SK-N-SH treated with all-trans-retinoic acid at 6 μM for 48 hours (cell line): ENCODE measurements at regions not wholly inside any gene's neighbourhood (a gene's known extent, or its start where the extent isn't known, plus 50 kb on each side); places are given as distances from the start of the nearest gene placed in this dataset.

Source experiments
- ATAC-seq: fragments of 200-7000 bp; cut with Tn5 transposase; 3 replicates; pipeline ENCODE4 v1.9.1; 2020; ENCODE audit warnings: mild to moderate bottlenecking, moderate library complexity
- ARNTL ChIP-seq: fragments of 450-650 bp; formaldehyde crosslinking; IDR thresholded peaks from 2 replicates; pipeline ENCODE4 v1.5.0; 2020; ENCODE audit warnings: low read depth, mild to moderate bottlenecking, moderate library complexity, borderline replicate concordance
- BACH2 ChIP-seq: fragments of 250-450 bp; sonication (Bioruptor Pico); IDR thresholded peaks from 2 replicates; pipeline ENCODE4 v1.9.0; 2021; ENCODE audit warnings: mild to moderate bottlenecking, borderline replicate concordance
- CSDC2 ChIP-seq: fragments of 250-450 bp; sonication (Bioruptor Pico); IDR thresholded peaks from 2 replicates; pipeline ENCODE4 v1.5.0; 2020; ENCODE audit warnings: mild to moderate bottlenecking, moderate library complexity
- ESRRG ChIP-seq: fragments of 250-450 bp; sonication (Bioruptor Pico); IDR thresholded peaks from 2 replicates; pipeline ENCODE4 v1.6.1; 2021; ENCODE audit warnings: mild to moderate bottlenecking
- GLIS3 ChIP-seq: fragments of 250-450 bp; sonication (Bioruptor Pico); IDR thresholded peaks from 2 replicates; pipeline ENCODE4 v1.5.0; 2020; ENCODE audit warnings: mild to moderate bottlenecking, moderate library complexity
- ISL1 ChIP-seq: fragments of 250-450 bp; sonication (Bioruptor Pico); IDR thresholded peaks from 2 replicates; pipeline ENCODE4 v2.1.2; 2022; ENCODE audit warnings: mild to moderate bottlenecking, moderate library complexity
- OSR1 ChIP-seq: fragments of 250-450 bp; sonication (Bioruptor Pico); IDR thresholded peaks from 2 replicates; pipeline ENCODE4 v1.8.0; 2022; ENCODE audit warnings: moderate library complexity, mild to moderate bottlenecking, inconsistent platforms
- PPARA ChIP-seq: fragments of 250-450 bp; sonication (Bioruptor Pico); IDR thresholded peaks from 2 replicates; pipeline ENCODE4 v1.5.0; 2020; ENCODE audit warnings: mild to moderate bottlenecking, borderline replicate concordance
- RARB ChIP-seq: fragments of 250-450 bp; sonication (Bioruptor Pico); IDR thresholded peaks from 2 replicates; pipeline ENCODE4 v1.8.0; 2021; ENCODE audit warnings: mild to moderate bottlenecking, moderate library complexity
- SNAI2 ChIP-seq: fragments of 250-450 bp; sonication (Bioruptor Pico); IDR thresholded peaks from 2 replicates; pipeline ENCODE4 v1.5.0; 2020; ENCODE audit warnings: mild to moderate bottlenecking, moderate library complexity
- TOX ChIP-seq: fragments of 250-450 bp; sonication (Bioruptor Pico); IDR thresholded peaks from 2 replicates; pipeline ENCODE4 v1.8.0; 2021; ENCODE audit warnings: mild to moderate bottlenecking, moderate library complexity, borderline replicate concordance
- ZC3H10 ChIP-seq: fragments of 250-450 bp; sonication (Bioruptor Pico); IDR thresholded peaks from 2 replicates; pipeline ENCODE4 v1.5.1; 2021; ENCODE audit warnings: mild to moderate bottlenecking, moderate library complexity
- ZFP3 ChIP-seq: fragments of 250-450 bp; sonication (Bioruptor Pico); IDR thresholded peaks from 2 replicates; pipeline ENCODE4 v1.5.0; 2020; ENCODE audit warnings: mild to moderate bottlenecking, moderate library complexity
- ZNF565 ChIP-seq: fragments of 450-650 bp; formaldehyde crosslinking; conservative IDR thresholded peaks from 2 replicates; pipeline ENCODE4 v1.5.0; 2020; ENCODE audit warnings: low read depth, mild to moderate bottlenecking, moderate library complexity
- ZNF70 ChIP-seq: fragments of 450-650 bp; formaldehyde crosslinking; IDR thresholded peaks from 2 replicates; pipeline ENCODE4 v1.5.0; 2020; ENCODE audit warnings: mild to moderate bottlenecking, moderate library complexity
- ZNF8 ChIP-seq: fragments of 450-650 bp; formaldehyde crosslinking; IDR thresholded peaks from 2 replicates; pipeline ENCODE4 v1.5.0; 2020; ENCODE audit warnings: mild to moderate bottlenecking, moderate library complexity
- TF ChIP-seq, protein P1 (sequence below): fragments of 250-450 bp; sonication (Bioruptor Pico); IDR thresholded peaks from 2 replicates; pipeline ENCODE4 v1.8.0; 2021; ENCODE audit warnings: low read depth, mild to moderate bottlenecking, moderate library complexity, borderline replicate concordance
- TF ChIP-seq, protein P2 (sequence below): fragments of 250-450 bp; sonication (Bioruptor Pico); IDR thresholded peaks from 2 replicates; pipeline ENCODE4 v1.5.1; 2020; ENCODE audit warnings: low read depth, mild to moderate bottlenecking, moderate library complexity
- TF ChIP-seq, protein P3 (sequence below): fragments of 250-450 bp; sonication (Bioruptor Pico); IDR thresholded peaks from 2 replicates; pipeline ENCODE4 v1.8.0; 2020; ENCODE audit warnings: mild to moderate bottlenecking, moderate library complexity, borderline replicate concordance
- TF ChIP-seq, protein P4 (sequence below): fragments of 250-450 bp; sonication (Bioruptor Pico); IDR thresholded peaks from 2 replicates; pipeline ENCODE4 v1.5.1; 2021; ENCODE audit warnings: mild to moderate bottlenecking, moderate library complexity
- TF ChIP-seq, protein P5 (sequence below): fragments of 250-450 bp; sonication (Bioruptor Pico); IDR thresholded peaks from 2 replicates; pipeline ENCODE4 v1.5.0; 2020; ENCODE audit warnings: mild to moderate bottlenecking, moderate library complexity

DNA sequence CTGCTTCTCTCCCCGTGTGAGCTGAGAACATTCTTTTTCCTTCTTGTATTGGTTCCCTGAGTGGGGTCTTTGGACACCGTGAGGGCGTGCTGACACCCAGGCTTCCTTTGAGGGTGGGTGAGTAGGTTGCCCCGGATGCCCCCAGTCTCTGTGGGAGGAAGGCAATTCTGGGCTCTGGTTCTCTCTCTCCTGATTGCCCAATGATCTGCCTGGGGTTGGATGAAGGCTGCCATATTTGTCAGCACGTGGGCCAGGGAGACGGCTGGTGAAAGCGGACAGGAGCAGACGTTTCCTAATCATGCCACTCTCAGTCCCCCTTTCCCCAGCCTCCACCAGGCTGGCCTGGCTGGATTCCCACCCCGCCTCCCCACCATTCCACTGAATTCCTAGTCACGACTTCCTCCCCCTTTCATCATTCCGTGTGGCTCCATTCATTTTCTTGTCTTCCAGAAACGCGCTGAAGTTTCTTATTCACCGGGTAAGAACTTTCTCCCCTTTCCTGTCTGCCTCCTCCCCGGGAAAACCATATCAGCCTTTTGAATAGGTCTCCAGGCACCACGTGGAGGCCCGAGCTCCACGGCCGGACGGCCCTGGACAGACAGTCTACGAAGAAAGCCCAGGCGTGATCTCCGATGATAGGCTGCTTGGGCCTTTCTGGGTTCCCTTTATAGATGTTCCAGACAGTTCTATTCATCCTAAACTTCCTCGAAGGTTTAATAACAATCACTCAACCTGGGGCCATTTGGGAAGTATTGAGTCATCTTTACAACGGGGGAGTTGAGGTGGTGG, 98.7 kb upstream of the NPTX2 start:
- TF ChIP-seq ZFP3 (CRISPR knock-in tag), result no peak
- ATAC-seq, result no peak

DNA sequence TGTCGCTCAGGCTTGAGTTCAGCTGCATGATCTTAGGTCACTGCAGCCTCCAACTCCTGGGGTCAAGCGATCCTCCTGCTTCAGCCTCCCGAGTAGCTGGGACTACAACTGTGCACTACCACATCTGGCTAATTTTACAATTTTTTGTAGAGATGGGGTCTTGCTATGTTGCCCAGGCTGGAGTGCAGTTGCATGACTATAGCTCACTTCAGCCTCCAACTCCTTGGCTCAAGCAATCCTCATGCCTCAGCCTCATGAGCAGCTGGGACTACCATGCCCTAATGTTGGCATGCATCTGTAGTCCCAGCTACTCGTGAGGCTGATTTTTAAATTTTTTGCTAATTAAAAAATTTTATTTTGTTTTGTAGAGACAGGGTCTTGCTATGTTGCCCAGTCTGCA, 101.9 kb upstream of the NPTX2 start:
- ATAC-seq, result no peak
- TF ChIP-seq, protein P1, sequence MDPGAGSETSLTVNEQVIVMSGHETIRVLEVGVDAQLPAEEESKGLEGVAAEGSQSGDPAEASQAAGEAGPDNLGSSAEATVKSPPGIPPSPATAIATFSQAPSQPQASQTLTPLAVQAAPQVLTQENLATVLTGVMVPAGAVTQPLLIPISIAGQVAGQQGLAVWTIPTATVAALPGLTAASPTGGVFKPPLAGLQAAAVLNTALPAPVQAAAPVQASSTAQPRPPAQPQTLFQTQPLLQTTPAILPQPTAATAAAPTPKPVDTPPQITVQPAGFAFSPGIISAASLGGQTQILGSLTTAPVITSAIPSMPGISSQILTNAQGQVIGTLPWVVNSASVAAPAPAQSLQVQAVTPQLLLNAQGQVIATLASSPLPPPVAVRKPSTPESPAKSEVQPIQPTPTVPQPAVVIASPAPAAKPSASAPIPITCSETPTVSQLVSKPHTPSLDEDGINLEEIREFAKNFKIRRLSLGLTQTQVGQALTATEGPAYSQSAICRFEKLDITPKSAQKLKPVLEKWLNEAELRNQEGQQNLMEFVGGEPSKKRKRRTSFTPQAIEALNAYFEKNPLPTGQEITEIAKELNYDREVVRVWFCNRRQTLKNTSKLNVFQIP (CRISPR knock-in tag), result no peak
- TF ChIP-seq SNAI2 (CRISPR knock-in tag) (no peak), OSR1 (no peak), RARB (CRISPR knock-in tag) (no peak), ESRRG (CRISPR knock-in tag) (no peak), PPARA (no peak), TOX (CRISPR knock-in tag) (no peak), ZNF8 (no peak), ZNF565 (CRISPR knock-in tag) (no peak), ZC3H10 (CRISPR knock-in tag) (no peak), CSDC2 (no peak), ZFP3 (CRISPR knock-in tag) (no peak), BACH2 (CRISPR knock-in tag) (no peak), ZNF70 (CRISPR knock-in tag) (no peak), GLIS3 (no peak)
- TF ChIP-seq, protein P2, sequence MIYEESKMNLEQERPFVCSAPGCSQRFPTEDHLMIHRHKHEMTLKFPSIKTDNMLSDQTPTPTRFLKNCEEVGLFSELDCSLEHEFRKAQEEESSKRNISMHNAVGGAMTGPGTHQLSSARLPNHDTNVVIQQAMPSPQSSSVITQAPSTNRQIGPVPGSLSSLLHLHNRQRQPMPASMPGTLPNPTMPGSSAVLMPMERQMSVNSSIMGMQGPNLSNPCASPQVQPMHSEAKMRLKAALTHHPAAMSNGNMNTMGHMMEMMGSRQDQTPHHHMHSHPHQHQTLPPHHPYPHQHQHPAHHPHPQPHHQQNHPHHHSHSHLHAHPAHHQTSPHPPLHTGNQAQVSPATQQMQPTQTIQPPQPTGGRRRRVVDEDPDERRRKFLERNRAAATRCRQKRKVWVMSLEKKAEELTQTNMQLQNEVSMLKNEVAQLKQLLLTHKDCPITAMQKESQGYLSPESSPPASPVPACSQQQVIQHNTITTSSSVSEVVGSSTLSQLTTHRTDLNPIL (CRISPR knock-in tag), result no peak
- TF ChIP-seq, protein P3, sequence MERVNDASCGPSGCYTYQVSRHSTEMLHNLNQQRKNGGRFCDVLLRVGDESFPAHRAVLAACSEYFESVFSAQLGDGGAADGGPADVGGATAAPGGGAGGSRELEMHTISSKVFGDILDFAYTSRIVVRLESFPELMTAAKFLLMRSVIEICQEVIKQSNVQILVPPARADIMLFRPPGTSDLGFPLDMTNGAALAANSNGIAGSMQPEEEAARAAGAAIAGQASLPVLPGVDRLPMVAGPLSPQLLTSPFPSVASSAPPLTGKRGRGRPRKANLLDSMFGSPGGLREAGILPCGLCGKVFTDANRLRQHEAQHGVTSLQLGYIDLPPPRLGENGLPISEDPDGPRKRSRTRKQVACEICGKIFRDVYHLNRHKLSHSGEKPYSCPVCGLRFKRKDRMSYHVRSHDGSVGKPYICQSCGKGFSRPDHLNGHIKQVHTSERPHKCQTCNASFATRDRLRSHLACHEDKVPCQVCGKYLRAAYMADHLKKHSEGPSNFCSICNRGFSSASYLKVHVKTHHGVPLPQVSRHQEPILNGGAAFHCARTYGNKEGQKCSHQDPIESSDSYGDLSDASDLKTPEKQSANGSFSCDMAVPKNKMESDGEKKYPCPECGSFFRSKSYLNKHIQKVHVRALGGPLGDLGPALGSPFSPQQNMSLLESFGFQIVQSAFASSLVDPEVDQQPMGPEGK (CRISPR knock-in tag), result no peak

DNA sequence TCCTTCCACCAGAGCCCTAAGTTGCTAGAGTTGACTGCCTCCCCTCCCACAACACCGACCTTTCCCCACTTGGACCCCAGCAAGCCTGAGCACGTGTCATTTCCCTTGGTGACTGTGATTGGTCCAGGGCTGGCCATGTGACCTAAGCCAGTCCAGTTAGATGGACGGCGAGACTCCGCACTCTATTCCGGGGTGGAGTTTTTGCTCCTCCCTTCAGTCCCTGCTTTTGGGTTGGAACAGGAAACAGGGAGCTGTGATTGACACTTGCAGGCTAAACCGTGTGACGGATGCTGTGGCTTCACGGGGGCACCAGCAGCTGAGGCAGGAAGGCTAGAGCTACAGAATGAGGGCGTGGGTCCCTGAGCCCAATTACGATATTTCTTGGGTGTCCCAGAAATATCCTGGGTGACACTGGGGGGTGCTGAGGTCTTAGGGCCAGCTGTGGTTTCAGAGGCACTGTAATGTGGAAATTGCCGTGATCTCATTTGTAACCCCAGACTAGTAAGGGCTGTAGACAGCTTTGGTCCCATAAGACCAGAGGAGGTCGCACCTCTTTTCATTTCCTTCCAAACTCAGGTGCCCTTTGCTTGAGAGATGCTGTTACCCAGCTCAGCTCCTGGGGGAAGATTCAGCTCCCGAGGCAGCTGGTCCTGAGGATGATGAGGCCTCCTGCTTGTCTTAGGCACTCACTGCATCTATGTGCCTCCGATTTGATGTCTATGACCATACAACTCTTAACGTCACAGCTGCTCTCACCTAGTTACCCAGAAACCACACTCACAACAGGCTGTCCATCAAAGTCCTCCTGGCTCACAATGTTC, 102.7 kb upstream of the NPTX2 start:
- TF ChIP-seq, protein P2 (CRISPR knock-in tag), result no peak
- TF ChIP-seq ISL1, result no peak
- TF ChIP-seq PPARA, result no peak
- no peak for TF ChIP-seq ARNTL
- TF ChIP-seq, protein P4, sequence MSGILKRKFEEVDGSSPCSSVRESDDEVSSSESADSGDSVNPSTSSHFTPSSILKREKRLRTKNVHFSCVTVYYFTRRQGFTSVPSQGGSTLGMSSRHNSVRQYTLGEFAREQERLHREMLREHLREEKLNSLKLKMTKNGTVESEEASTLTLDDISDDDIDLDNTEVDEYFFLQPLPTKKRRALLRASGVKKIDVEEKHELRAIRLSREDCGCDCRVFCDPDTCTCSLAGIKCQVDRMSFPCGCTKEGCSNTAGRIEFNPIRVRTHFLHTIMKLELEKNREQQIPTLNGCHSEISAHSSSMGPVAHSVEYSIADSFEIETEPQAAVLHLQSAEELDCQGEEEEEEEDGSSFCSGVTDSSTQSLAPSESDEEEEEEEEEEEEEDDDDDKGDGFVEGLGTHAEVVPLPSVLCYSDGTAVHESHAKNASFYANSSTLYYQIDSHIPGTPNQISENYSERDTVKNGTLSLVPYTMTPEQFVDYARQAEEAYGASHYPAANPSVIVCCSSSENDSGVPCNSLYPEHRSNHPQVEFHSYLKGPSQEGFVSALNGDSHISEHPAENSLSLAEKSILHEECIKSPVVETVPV (CRISPR knock-in tag), result no peak
- no peak for TF ChIP-seq OSR1
- TF ChIP-seq, protein P5, sequence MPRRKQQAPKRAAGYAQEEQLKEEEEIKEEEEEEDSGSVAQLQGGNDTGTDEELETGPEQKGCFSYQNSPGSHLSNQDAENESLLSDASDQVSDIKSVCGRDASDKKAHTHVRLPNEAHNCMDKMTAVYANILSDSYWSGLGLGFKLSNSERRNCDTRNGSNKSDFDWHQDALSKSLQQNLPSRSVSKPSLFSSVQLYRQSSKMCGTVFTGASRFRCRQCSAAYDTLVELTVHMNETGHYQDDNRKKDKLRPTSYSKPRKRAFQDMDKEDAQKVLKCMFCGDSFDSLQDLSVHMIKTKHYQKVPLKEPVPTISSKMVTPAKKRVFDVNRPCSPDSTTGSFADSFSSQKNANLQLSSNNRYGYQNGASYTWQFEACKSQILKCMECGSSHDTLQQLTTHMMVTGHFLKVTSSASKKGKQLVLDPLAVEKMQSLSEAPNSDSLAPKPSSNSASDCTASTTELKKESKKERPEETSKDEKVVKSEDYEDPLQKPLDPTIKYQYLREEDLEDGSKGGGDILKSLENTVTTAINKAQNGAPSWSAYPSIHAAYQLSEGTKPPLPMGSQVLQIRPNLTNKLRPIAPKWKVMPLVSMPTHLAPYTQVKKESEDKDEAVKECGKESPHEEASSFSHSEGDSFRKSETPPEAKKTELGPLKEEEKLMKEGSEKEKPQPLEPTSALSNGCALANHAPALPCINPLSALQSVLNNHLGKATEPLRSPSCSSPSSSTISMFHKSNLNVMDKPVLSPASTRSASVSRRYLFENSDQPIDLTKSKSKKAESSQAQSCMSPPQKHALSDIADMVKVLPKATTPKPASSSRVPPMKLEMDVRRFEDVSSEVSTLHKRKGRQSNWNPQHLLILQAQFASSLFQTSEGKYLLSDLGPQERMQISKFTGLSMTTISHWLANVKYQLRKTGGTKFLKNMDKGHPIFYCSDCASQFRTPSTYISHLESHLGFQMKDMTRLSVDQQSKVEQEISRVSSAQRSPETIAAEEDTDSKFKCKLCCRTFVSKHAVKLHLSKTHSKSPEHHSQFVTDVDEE (CRISPR knock-in tag), result no peak
- TF ChIP-seq GLIS3, result no peak
- no peak for TF ChIP-seq CSDC2
- TF ChIP-seq, protein P1 (CRISPR knock-in tag), result no peak
- no peak for ATAC-seq
